A549 (cell line): ENCODE measurements at regions not wholly inside any gene's neighbourhood (a gene's known extent, or its start where the extent isn't known, plus 50 kb on each side); places are given as distances from the start of the nearest gene placed in this dataset.

Experiments used
- ATAC-seq, 2 experiments: fragments of 200-7000 bp in 1 of 2; fragments of >200 bp in 1 of 2; cut with Nextera tagmentation in 1 of 2; cut with Tn5 transposase in 1 of 2; 3 replicates each; pipeline versions ENCODE4 v1.8.0 to v1.9.1; 2018 to 2020; ENCODE audit warnings: mild to moderate bottlenecking in 1 of 2, moderate library complexity in 1 of 2
- CTCF ChIA-PET: fragments of 300-600 bp; sonication (Branson Sonifier 250); formaldehyde crosslinking; extraction: SDS; loops from one replicate; lab custom pipeline; 2021; ENCODE audit warnings: antibody characterized with exemption, inconsistent platforms; lab: Yijun Ruan, JAX
- POLR2A ChIA-PET: fragments of 350-600 bp; formaldehyde crosslinking; extraction: SDS; loops from one replicate; lab custom pipeline; 2021; ENCODE audit warnings: antibody characterized with exemption, inconsistent platforms; lab: Yijun Ruan, JAX
- DNase-seq, 2 experiments: peaks; one replicate each; pipeline versions ENCODE4 v3.0.0 to v3.0.0-alpha.2; 2011 to 2016; ENCODE audit warnings: low read depth in 1 of 2, low spot score in 1 of 2
- FAIRE-seq: peaks from 2 replicates; lab custom pipeline; 2011; peaks lifted over from hg19 to GRCh38; lab: Jason Lieb, UNC
- H3K27ac ChIP-seq, 2 experiments: fragments of >200 bp; sonication (Bioruptor Twin); formaldehyde crosslinking; 3 replicates each; pipeline ENCODE4 v1.5.1; 2016 to 2017
- H3K4me1 ChIP-seq: fragments of >200 bp; sonication (Bioruptor Twin); formaldehyde crosslinking; 3 replicates; pipeline ENCODE4 v1.6.1; 2016
- H3K4me2 ChIP-seq: fragments of >200 bp; sonication (Bioruptor Twin); formaldehyde crosslinking; 3 replicates; pipeline ENCODE4 v1.6.1; 2016
- H3K4me3 ChIP-seq: fragments of >200 bp; sonication (Bioruptor Twin); formaldehyde crosslinking; 3 replicates; pipeline ENCODE4 v1.5.1; 2016
- H3K9me3 ChIP-seq: fragments of >200 bp; sonication (Bioruptor Twin); formaldehyde crosslinking; 3 replicates; pipeline ENCODE4 v1.6.1; 2016
- CBX2 ChIP-seq: fragments of 200-600 bp; sonication (generic); IDR thresholded peaks from 2 replicates; pipeline ENCODE4 v1.6.1; 2016; ENCODE audit warnings: low read depth, mild to moderate bottlenecking, borderline replicate concordance
- ELK1 ChIP-seq: fragments of 150-350 bp; IDR thresholded peaks from 2 replicates; pipeline ENCODE4 v1.6.1; 2014; ENCODE audit warnings: low read depth, mild to moderate bottlenecking, low read length
- EP300 ChIP-seq, 2 experiments: fragments of >200 bp; sonication (Bioruptor Twin); formaldehyde crosslinking; IDR thresholded peaks; 2 replicates in 1 of 2; 3 replicates in 1 of 2; pipeline ENCODE4 v1.6.1; 2016 to 2017
- FOSB ChIP-seq: fragments of 250-450 bp; sonication (Bioruptor Pico); IDR thresholded peaks from 2 replicates; pipeline ENCODE4 v1.5.0; 2020; ENCODE audit warnings: mild to moderate bottlenecking, moderate library complexity
- FOSL2 ChIP-seq, 2 experiments: fragments of 450-650 bp in 1 of 2; fragments of >200 bp in 1 of 2; sonication (Bioruptor Twin) in 1 of 2; formaldehyde crosslinking; IDR thresholded peaks; 2 replicates each; pipeline versions ENCODE4 v1.5.0 to v1.6.1; 2016 to 2020; ENCODE audit warnings: mild to moderate bottlenecking in 1 of 2, moderate library complexity in 1 of 2
- HDAC2 ChIP-seq: fragments of 200-600 bp; sonication (generic); IDR thresholded peaks from 2 replicates; pipeline ENCODE4 v1.6.1; 2016
- HEYL ChIP-seq: fragments of 250-450 bp; sonication (Bioruptor Pico); IDR thresholded peaks from 2 replicates; pipeline ENCODE4 v1.8.0; 2021; ENCODE audit warnings: mild to moderate bottlenecking, moderate library complexity
- HMGXB4 ChIP-seq: fragments of 250-450 bp; sonication (Bioruptor Pico); IDR thresholded peaks from 2 replicates; pipeline ENCODE4 v1.5.0; 2021; ENCODE audit warnings: mild to moderate bottlenecking, moderate library complexity, borderline replicate concordance
- JUNB ChIP-seq: fragments of >200 bp; sonication (Bioruptor Twin); formaldehyde crosslinking; IDR thresholded peaks from 2 replicates; pipeline ENCODE4 v1.6.1; 2016
- KDM1A ChIP-seq: fragments of 200-600 bp; sonication (generic); IDR thresholded peaks from 2 replicates; pipeline ENCODE4 v1.6.1; 2016; ENCODE audit warnings: low read depth, mild to moderate bottlenecking
- KDM5A ChIP-seq: fragments of 200-600 bp; sonication (generic); IDR thresholded peaks from 2 replicates; pipeline ENCODE4 v1.6.1; 2016; ENCODE audit warnings: antibody characterized with exemption, mild to moderate bottlenecking
- MAX ChIP-seq: IDR thresholded peaks from 2 replicates; pipeline ENCODE4 v1.6.1; 2012
- MAZ ChIP-seq: fragments of 150-350 bp; IDR thresholded peaks from 2 replicates; pipeline ENCODE4 v1.6.1; 2014; ENCODE audit warnings: antibody characterized with exemption, low read depth, low read length, borderline replicate concordance
- MYC ChIP-seq: IDR thresholded peaks from 2 replicates; pipeline ENCODE4 v1.6.1; 2012; ENCODE audit warnings: mild to moderate bottlenecking, inconsistent platforms, low read length, improper control_type of control experiment, borderline replicate concordance
- PHF8 ChIP-seq: fragments of 200-600 bp; sonication (generic); IDR thresholded peaks from 2 replicates; pipeline ENCODE4 v1.6.1; 2016; ENCODE audit warnings: low read depth, mild to moderate bottlenecking, antibody characterized with exemption, moderate library complexity, borderline replicate concordance
- POLR2AphosphoS2 ChIP-seq: conservative IDR thresholded peaks from 2 replicates; pipeline ENCODE4 v1.6.1; 2012; ENCODE audit warnings: low read length, improper control_type of control experiment, inconsistent platforms
- RNF2 ChIP-seq: fragments of 200-600 bp; sonication (generic); IDR thresholded peaks from 2 replicates; pipeline ENCODE4 v1.6.1; 2016; ENCODE audit warnings: low read depth, mild to moderate bottlenecking, antibody characterized with exemption, moderate library complexity, borderline replicate concordance
- SMC3 ChIP-seq: fragments of >200 bp; sonication (Bioruptor Twin); formaldehyde crosslinking; IDR thresholded peaks from 3 replicates; pipeline ENCODE4 v1.6.1; 2018; ENCODE audit warnings: inconsistent platforms
- TFCP2L1 ChIP-seq: fragments of 250-450 bp; sonication (Bioruptor Pico); IDR thresholded peaks from 2 replicates; pipeline ENCODE4 v1.5.0; 2021; ENCODE audit warnings: mild to moderate bottlenecking
- TP53 ChIP-seq: fragments of 250-450 bp; sonication (Bioruptor Pico); IDR thresholded peaks from 2 replicates; pipeline ENCODE4 v1.5.0; 2021; ENCODE audit warnings: mild to moderate bottlenecking, moderate library complexity
- ZC3H11A ChIP-seq: fragments of 450-650 bp; IDR thresholded peaks from 2 replicates; pipeline ENCODE4 v1.6.1; 2014; ENCODE audit warnings: antibody characterized with exemption, mild to moderate bottlenecking
- ZNF302 ChIP-seq: fragments of 250-450 bp; sonication (Bioruptor Pico); IDR thresholded peaks from 2 replicates; pipeline ENCODE4 v1.9.0; 2021; ENCODE audit warnings: inconsistent platforms, mild to moderate bottlenecking, moderate library complexity
- ZSCAN20 ChIP-seq: fragments of 250-450 bp; sonication (Bioruptor Pico); IDR thresholded peaks from 2 replicates; pipeline ENCODE4 v1.8.0; 2022; ENCODE audit warnings: mild to moderate bottlenecking, moderate library complexity
- WGBS: methylation state at CpG from one replicate; pipeline ENCODE4 v1.1.6; 2017; ENCODE audit errors: missing lambda C conversion rate; 5-methylcytosine and 5-hydroxymethylcytosine counted together
- TF ChIP-seq, protein P1 (sequence below): IDR thresholded peaks from 2 replicates; pipeline ENCODE4 v1.6.1; 2012; ENCODE audit warnings: low read depth, borderline replicate concordance
- TF ChIP-seq, protein P2 (sequence below): IDR thresholded peaks from 2 replicates; pipeline ENCODE4 v1.6.1; 2012

GRCh38 chr1:82845866-82846265 is 1045.1 kb downstream of the ADGRL2 start:
- CTCF ChIA-PET: interaction anchor here (0.5 kb wide), 1 partner anchor 1227 kb away, joined by 3 read pairs; no protein-coding TSS in a partner anchor
- Histone ChIP-seq H3K4me1 (no peaks in the 10 kb centered on the region), H3K4me3 (no peak overlapping the region), H3K27ac (no peak overlapping the region), H3K4me2 (no peak overlapping the region), H3K9me3 (no peaks in the 10 kb centered on the region)
- POLR2A ChIA-PET: no interaction called here
- no peak for DNase-seq
- WGBS: 18% methylated on average over 2 of the region's 2 CpGs
- no peak for ATAC-seq
- no peak for TF ChIP-seq ZNF302
- TF ChIP-seq, protein P1, sequence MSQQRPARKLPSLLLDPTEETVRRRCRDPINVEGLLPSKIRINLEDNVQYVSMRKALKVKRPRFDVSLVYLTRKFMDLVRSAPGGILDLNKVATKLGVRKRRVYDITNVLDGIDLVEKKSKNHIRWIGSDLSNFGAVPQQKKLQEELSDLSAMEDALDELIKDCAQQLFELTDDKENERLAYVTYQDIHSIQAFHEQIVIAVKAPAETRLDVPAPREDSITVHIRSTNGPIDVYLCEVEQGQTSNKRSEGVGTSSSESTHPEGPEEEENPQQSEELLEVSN: no peak
- no peak for TF ChIP-seq MAX
- TF ChIP-seq MYC: no peak
- TF ChIP-seq JUNB: no peak
- TF ChIP-seq, protein P2, sequence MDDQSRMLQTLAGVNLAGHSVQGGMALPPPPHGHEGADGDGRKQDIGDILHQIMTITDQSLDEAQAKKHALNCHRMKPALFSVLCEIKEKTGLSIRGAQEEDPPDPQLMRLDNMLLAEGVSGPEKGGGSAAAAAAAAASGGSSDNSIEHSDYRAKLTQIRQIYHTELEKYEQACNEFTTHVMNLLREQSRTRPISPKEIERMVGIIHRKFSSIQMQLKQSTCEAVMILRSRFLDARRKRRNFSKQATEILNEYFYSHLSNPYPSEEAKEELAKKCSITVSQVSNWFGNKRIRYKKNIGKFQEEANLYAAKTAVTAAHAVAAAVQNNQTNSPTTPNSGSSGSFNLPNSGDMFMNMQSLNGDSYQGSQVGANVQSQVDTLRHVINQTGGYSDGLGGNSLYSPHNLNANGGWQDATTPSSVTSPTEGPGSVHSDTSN: no peak
- no peak for TF ChIP-seq KDM5A
- TF ChIP-seq HDAC2: no peak
- TF ChIP-seq RNF2: no peak
- no peak for TF ChIP-seq PHF8
- no peak for TF ChIP-seq FOSB (CRISPR knock-in tag)
- TF ChIP-seq FOSL2 (IDR thresholded peaks at IDR 0.05): no peak
- no peak for TF ChIP-seq FOSL2 (CRISPR knock-in tag; IDR thresholded peaks at IDR 0.05)
- no peak for TF ChIP-seq SMC3
- no peak for TF ChIP-seq POLR2AphosphoS2
- no peak for TF ChIP-seq CBX2
- no peak for TF ChIP-seq HMGXB4 (CRISPR knock-in tag)
- FAIRE-seq: no peak

DNA sequence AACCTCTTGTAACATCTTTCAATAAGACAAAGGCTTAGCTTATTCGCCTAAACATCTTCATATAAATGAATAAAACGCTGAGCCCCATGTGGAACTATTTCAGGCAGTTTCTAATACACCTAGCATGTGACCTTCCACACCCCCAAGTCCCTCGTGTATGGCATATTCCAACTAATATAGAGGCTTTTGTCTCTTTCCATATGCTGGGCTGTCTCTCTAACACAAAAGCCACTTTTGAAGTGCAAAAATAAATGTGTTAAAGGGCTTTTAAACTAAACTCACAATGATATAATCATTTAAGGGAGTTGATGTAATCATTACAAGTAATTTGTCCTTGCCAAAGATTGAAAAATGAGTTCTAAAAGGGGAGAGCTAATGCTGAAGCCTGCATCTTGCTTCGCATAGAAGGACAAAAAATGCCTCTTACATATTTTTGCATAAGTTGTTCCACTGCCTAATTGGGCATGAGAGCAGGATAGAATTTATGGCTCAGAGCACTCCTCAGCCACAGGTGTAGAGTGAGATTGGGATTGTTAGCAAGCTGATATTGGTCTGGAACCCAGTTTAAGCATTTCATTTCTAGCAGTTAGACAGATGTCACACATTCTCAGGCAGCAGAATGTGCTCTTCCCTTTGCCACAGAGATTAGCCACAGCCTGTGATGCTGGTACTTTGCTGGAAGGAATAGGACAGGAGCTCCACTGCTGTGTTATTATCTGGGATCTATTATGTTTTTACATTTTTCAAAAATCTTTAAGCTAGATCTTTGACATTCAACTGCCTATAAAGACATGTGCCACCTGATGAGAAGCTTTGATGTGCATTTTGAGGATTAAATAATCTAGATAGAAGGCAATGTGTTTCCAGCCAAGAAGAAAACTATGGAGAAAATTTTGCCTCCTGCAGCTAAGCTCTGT is 1044.4 kb downstream of the ADGRL2 start:
- no peak for FAIRE-seq
- WGBS: 7% methylated on average over 4 of the region's 4 CpGs
- Histone ChIP-seq H3K4me2 (no peak overlapping the region), H3K4me1 (no peaks in the 10 kb centered on the region), H3K27ac (no peak overlapping the region), H3K4me3 (no peak overlapping the region), H3K9me3 (no peaks in the 10 kb centered on the region)
- ChIA-PET CTCF (interaction anchor here (0.5 kb wide), 1 partner anchor 1226 kb away, joined by 3 read pairs; no protein-coding TSS in a partner anchor), POLR2A (no interaction called here)
- ATAC-seq: no peak
- no peak for DNase-seq
- TF ChIP-seq ZSCAN20: no peak
- no peak for TF ChIP-seq ZC3H11A
- TF ChIP-seq MAZ: no peak
- TF ChIP-seq EP300 (IDR thresholded peaks at IDR 0.05): no peak
- TF ChIP-seq TP53 (CRISPR knock-in tag): no peak
- no peak for TF ChIP-seq TFCP2L1 (CRISPR knock-in tag)
- TF ChIP-seq KDM1A: no peak
- TF ChIP-seq ELK1: no peak
- TF ChIP-seq HEYL (CRISPR knock-in tag): no peak
- no peak for TF ChIP-seq RNF2
